Stimulated activated CD4-positive, alpha-beta T cell treated with anti-CD3 and anti-CD28 coated beads, Interleukin-4, amount 100 ng/mL, for 4 hours (primary cell): ENCODE measurements at regions not wholly inside any gene's neighbourhood (a gene's known extent, or its start where the extent isn't known, plus 50 kb on each side); places are given as distances from the start of the nearest gene placed in this dataset.

Experiments used
- DNase-seq, 2 experiments: peaks; one replicate each; pipeline ENCODE4 v3.0.0-alpha.2; 2020

DNA sequence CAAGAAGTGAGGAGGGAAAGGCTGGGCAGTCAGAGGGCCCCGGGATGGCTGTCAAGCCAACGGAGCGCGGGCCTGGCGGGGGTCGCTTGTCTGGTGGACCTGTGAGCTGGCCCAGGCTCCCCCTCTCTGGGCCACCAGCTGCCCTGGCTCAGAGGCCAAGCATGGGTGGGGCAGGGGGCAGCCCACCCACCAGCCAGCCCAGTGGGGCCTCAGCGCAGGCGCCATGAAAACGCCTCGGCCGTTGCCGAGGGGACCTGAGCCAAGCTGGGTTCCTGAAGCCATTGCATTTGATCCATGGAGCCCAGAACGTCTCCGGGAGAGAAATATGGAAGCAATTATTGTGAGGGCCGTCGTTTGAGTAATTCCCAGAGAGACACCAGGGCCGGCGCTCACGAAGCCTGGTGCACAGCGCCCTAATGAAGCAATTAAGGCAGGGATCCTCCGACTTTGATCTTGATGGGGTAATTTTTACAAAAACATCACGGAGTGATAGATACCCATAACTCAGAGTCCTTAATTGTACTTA, 90.5 kb upstream of the TTC34 start:
- no peak for DNase-seq

DNA sequence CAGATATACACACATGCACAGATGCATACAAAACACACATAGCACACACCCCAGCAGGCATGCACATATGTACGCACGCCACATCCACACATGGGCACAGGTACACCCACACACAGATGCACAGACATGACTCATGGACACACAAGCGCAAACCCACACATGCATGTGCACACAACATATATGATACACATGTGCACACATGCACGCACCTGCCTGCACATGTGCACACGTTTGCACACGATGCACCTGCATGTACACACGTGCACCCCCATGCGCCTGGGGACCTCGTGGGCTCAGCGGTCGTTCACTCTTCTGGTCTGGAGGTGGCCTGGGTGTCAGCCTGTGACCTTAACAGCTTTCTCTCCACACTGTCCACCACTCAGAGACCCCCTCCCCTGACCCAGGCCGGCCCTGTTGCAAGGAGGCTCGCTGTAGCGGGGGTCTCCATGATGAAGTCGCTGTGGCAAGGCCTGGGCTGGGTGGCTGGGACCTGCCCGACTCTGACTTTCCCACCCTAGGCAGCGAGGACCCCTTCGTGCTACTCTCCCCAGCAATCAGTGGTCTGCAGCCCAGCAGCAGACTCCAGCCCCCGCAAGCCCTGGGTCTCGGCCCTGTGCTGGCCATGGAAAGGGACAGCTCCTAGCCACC, 92.1 kb upstream of the TTC34 start:
- no peak for DNase-seq

DNA sequence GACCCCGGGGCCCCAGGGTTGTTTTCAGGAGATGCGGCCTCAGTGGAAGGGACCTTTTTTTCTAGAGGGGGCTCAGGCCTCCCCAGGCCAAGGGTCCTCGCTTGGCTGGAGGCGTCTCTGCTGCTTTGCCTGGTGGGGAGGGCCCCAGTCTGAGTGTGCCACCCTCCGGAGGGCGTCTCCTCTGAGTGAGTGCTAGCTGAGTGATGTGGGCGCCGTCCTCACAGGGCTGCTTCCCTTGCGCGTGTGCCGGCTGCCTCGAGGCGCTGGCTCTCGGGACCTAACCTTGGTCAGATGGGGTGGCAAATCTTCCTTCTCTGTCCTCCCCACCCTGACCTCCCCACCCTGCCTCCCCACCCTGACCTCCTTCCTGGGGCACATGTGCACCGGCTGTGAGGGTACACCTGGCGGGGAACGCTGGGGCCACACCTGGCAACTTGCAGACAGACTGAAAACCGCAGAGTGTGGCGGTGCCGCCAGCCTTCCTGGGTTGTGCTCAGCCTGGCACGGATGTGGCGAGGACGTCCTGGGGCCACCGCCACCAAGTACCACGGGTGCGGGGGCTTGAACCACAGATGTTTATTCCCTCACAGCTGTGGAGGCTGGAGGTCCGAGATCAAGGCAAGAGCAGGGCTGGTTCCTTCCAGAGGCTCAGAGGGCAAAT, 93.0 kb upstream of the TTC34 start:
- DNase-seq, result peak in 1 of 2 experiments; percentile 6

DNA sequence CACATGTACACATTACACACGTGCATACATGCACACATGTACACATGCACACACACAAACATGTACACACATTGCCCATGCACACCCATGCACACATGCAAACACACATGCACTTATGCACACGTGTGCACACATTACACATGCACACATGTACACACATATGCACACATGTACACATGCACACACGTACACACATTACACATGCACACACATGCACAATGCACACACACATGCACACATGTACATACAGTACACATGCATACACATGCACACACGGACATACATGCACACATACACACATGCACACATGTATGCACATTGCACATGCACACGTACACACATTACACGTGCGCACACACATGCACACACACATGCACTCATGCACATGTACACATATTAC, 95.3 kb upstream of the TTC34 start:
- DNase-seq, result no peak

DNA sequence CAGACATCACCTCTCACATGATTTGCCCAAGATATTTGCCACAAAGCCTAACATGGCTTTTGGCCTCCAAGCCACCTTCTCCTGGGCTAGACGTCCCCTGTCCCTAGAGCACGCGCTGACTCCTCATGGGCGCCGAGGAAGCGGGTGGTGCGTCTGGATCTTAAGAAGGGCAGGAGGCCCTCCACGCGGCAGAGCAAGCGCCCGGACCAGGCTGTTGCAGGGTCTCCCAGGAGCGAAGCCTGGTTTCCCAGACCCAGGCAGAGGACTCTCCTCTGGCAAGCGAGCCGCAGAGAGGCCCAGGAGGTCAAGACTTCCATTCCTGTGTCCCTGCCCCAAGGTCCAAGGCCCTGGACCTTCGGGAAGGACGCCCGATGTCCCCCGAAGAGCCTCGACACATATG, 101.7 kb upstream of the TTC34 start:
- no peak for DNase-seq

DNA sequence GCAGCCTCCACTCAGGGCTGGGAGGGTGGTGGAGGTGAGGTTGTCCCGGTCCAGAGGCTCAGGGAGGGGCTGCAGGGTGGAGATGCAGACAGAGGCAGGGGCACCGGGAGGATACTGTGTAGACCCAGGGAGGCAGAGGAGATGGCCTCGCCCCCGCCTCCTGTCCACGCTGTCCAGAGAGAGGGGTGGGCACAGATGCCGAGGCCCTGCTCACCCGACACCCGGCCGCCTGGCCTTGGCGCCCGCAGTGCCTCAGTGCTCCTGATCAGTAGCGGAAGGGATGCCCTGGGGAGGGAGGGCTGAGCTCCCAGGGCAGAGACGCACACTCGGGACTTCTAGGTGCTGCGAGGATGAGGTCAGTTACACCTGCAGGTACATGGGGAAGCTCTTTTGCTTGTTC, 102.7 kb upstream of the TTC34 start:
- DNase-seq, result no peak

DNA sequence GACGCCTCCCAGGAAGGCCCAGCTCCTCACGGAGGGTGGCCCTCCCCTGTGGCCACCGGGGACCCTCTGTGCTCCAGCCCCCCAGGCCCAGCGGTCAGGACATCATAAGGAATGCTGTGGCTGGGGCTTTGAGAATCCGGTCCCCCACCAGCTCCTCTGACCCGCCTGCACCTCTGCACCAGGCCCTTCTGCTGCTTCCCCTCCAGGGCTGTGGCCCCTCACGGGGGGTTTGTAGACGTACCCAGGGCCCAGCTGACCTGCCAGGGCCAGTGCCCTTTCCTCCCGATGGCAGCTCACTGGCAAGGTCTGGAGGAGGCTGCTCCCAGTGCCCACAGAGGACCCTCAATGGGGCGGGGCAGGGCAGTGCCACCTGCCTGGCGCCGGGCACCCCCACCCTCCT, 103.9 kb upstream of the TTC34 start:
- DNase-seq, result no peak

DNA sequence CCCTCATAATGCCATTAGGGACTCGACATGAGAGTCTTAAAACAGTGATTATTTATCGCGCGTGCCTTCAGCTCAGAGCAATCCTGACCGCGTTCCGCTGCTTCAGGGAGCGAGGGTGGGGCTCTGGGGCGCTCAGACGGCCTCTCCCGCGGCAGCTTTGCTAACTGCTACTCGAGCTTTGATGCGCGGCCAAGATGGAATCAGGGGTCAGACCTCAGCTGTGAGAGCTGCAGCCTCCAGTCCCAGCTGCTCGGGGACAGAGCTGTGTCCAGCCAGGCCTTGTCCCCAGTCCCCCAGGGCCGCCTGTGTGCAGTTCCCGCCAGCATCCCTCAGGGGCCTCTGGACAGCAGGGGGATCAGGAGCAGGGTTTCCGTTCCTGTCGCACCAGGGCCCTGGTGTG, 104.6 kb upstream of the TTC34 start:
- no peak for DNase-seq

DNA sequence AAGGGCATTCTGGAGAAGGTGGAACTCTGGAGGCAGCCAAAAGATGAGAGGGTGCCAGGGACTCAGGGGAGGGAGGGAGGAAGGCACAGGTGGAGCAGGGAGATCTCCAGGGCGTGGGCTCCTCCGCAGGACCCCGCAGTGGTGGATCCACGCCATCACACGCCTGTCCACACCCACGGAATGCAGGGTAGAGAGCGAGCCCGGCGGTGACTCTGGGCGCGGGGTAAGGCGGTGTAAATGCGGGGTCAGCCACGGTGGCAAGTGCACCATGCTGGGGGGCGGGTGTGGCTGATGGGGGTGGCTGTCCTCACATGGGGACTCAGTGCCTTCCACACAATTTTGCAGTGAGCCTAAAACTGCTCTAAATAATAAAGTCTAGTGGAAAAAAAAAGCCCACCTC, 105.1 kb upstream of the TTC34 start:
- no peak for DNase-seq

DNA sequence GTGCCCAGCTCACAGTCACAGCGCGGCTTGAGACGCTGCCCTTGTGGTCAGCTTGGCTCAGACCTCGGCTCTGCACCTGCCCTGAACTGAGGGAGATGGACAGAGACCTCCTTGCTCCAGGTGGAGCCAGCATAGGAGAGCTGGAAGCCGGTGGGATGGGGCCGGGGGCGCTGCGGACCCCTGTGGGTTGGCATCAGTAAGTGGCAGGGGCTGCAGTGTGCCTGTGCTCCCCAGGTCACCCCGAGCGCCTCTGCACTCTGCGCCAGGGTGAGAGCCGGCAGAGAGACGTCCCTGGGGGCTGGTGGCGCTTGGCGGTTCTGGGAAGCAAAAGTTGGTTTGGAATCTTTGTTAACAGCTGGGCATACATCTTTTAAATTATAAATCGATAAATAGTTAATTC, 105.6 kb upstream of the TTC34 start:
- no peak for DNase-seq

DNA sequence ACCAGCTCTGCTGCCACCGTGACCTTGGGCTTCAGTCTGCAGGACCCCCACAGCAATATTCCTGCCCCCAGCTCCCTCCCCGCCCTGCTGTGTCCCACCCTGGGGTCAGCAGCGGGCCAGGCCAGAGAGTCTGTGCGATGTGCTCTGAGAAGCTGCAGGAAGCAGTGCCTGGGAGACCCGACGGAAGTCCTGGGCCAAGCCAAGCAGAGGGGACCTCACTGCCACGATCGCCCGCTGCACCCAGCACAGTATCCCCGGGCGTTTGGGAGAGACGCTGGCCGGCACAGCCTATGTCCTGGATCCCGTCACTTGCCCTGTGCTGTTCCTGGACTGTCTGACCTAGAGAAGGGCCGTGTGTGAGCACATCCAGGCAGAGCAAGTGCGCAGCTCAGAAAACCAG, 106.6 kb upstream of the TTC34 start:
- no peak for DNase-seq

DNA sequence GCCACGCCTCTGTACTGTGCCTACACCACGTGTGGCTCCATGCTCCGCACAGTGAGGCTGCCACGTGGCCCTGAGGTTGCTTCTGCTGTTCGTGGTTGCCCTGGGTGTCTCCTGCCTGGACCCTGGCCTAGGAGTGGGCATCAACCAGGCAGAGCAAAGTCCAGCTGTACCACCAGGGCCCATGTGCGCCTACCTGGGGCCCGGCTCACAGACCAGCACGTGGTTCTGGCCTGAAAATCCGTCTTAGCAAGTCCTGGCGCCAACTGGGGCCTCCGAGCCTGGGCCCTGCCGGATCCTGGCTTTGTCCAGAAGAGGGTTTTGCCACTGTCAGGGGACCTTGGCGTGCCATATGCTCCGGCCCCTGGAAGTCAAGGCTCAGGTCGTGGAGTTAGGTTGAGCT, 107.1 kb upstream of the TTC34 start:
- DNase-seq, result no peak

DNA sequence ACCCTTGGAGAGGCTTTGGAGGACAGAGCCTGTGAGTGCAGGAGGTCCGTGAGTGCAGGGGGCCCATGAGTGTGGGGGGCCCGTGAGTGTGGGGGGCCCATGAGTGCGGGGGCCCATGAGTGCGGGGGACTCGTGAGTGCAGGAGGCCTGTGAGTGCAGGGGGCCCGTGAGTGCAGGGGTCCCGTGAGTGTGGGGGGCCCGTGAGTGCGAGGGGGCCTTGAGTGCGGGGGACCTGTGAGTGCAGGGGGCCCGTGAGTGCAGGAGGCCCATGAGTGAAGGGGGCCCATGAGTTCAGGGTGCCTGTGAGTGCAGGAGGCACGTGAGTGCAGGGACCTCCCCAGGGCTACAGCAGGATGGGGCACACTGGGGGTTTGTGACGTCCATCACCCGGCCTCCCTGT, 108.3 kb upstream of the TTC34 start:
- DNase-seq, result no peak

DNA sequence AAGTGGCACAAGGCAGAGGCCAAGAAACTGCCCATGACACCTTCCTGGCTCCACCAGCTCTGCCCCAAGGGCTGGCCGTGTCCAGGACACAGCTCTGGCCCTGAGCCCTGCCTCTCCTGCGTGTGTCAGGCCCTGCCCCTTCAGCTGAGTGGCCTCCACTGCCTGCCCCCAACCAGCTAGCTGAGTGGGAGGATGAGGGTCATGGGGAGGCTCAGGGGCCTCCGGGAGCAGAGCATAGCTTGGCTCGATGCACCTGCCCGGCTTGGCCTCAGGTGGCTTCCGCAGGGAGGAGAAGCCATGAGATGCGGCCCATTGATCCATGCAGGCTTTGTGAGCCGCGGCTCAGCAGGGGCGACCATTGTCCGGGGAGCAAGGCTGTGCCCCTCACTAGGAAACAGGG, 108.7 kb upstream of the TTC34 start:
- DNase-seq, result no peak

DNA sequence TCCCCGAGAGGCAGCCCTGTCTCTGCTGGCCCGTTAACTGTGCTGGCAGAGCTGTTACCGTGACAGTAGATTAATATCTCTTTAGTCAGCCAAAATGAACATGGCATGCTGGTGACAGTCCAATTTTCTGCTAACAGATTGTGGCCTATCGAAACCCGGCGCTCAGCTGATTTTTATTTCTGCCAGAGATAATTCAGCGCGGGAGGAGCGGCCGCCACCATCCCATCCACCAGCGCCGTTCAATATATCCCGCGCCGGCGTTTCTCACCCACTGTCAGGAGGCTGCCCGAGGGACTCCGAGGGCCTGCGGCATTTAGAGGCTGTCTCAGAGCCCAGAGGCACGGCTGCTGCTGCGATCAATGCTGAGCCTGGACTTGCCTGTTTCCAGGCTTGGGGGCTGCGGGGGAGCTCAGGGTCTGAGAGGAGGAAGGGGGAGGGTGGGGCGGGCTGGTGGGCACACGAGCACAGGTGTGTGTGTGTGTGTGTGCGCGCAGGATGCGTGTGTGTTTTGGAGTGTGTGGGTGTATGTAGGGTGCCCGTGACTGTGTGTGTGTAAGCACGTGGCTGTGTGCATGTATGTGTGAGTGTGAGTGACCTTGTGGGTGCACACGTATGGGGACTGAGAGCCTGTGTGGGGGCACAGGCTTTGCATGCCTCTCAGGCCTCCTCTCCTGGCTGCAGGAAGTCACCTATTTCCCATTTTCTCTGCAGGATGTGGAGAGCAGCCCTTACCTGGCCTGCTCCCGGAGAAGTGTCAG, 109.7 kb upstream of the ACTRT2 start:
- no peak for DNase-seq

DNA sequence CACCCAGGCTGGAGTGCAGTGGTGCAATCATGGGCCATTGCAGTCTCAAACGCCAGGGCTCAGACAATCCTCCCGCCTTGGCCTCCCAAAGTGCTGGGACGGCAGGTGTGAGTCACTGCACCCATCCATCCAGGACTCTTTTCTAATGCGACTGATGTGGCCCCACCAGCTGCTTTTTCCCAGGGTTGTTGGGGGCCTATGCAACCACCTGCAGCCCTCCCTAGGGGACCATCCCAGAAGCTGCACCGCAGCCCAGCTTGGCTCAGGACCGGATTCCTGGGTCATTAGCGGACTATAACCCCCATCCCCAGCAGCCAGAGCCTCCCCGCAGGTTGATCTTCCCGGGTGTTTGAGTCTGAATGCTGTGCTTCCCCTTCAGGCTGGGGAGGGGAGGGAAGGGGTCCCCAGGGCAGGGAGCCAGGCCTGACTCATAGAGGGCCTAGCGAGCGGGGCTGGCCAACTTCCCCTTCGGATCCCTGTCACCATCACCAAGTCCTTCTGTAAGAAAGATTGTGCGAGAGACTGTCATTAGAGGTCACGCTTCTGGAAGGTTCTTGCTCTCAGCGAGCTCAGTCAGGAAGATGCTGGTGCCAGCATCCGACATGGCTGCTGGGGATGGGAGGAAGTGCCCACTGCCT, 108.7 kb upstream of the ACTRT2 start:
- no peak for DNase-seq

DNA sequence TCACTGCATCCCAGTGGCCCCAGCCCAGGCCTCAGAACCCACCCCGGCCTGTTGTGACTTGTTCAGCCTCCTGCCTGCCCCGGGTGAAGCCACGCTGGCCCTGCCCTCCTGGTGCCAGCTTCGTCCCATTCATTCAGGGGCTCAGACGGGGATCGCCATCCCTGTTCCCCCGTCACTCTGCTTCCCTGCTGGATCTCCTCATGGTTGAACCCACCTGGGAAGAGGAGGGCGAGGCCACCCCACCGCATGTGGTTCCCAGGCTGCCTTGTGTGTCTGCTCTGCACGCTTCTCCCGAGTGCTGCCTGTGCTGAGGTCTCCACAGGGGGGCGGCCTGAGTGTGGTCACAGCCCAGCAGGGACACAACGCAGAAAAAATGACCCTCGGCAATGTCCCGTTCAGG, 108.2 kb upstream of the ACTRT2 start:
- no peak for DNase-seq

DNA sequence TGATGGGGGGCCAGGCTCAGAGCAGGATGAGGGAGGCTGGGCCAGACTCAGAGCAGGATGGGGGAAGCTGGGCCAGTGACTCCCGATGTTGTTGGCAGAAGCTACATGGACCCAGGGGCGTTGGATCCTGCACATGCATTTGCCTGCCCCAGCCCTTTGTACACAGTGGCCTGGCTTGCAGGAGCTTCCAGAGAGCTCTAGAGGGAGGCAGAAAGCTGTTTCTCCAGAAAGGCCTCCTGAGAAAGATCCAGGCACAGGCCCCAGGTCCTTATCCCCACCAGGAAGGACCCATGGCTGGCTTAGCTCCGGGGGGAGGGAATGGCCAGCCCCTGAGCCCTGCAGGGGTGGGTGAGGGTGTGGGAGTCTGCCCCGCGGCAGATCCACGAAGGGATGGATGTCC, 106.6 kb upstream of the ACTRT2 start:
- no peak for DNase-seq

DNA sequence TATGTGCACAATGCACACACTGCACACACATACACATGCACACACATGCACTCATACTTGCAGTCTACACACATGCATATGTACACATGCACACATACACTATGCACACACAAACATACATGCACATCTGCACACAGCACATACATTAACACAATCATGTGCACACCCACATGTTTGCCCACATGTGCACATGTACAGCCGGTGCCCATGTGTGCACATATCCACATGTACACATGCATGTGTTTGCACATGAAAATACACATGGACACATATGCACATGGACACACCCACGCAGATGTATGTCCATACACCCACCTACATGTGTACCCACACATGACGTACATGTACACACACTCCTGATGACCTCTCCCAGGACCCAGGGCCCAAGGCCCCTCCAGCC, 105.1 kb upstream of the ACTRT2 start:
- no peak for DNase-seq

DNA sequence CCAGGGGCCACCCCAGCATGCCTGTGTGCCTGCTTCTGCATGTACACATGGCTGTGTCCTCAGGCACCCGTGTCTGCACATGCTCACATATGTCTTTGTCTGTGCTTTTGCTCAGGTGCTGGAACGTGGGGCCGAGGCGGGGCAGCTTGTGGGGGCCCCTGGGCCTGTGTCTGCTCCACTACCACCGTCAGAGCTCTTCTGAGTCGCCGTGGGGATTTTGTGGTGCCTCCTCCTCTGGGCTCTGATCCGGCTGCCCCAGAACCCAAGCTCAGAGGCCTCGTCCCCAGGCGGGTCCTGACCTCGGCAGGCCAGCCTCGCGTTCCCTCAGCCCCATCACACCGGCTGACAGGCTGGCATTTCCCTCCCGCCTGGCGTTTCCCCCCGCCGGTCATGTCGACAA, 104.6 kb upstream of the ACTRT2 start:
- no peak for DNase-seq

DNA sequence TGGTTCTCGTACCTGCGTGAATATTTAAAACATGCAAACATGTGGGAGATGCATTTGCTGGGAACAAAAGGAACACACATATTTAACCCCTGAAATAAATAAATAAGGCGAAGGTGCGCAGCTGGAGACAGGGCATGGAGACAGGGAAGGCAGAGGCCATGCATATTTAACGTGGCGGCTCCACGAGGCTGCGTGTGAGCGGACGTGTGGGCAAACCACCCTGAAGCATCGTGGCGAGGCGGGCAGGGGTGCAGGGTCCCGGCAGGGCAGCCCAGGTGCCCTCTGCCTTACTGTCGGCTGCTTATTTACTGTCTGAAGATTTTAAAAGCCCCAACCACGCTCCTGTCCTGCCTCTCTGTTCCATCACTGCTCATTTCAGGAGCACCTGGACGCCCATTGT, 104.0 kb upstream of the ACTRT2 start:
- no peak for DNase-seq

DNA sequence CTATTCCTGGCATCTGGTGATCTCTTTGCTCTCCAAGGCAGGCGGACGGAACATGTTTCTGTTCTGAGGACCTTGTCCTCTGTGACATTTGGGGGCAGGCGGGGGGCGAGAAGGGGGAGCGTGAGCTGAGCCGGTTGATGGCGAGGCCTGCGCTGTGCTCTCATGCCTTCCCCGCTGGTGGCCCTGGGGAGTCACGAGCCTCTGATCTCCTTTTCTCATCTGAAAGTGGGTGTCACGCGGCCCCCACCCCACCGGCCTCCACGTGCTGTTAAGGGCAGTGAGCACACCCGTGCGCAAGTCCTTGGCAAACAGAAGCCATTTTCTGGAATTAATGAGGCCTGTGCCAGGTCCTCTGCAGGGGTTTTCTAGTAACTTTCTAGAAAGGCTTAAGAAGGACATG, 102.8 kb upstream of the ACTRT2 start:
- DNase-seq, result no peak

DNA sequence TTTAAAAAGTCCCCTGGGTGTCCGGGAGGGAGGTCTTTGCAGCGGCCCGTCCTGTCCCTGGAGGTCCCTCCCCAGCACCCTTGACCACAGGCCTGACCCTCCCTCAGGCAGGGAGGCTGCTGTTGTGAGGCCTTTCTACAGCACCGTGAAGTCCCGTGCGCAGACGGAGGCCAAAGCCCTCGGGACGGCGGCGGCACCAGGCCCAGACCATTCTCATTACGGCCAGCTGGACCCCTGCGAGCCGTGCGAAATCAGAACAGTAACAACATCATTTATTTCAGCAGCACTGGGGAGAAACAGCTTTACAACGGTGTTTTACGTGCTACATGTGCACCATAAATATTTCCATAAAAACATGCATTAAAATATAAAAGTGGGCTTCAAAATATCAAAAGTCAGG, 101.4 kb upstream of the ACTRT2 start:
- no peak for DNase-seq
